AG04450 (cell line): ENCODE measurements at regions not wholly inside any gene's neighbourhood (a gene's known extent, or its start where the extent isn't known, plus 50 kb on each side); places are given as distances from the start of the nearest gene placed in this dataset.
"Not testable (repeated sequence)": the region's sequence is repeated elsewhere in the genome, so short reads cannot be mapped to it uniquely, and the experiment has no call there.

Experiments
- CTCF ChIA-PET: fragments of 300-600, 350-600 bp; formaldehyde crosslinking; extraction: SDS; loops from one replicate; lab custom pipeline; 2022; ENCODE audit warnings: antibody characterized with exemption, inconsistent platforms; lab: Charles Lee
- POLR2A ChIA-PET: fragments of 350-600 bp; formaldehyde crosslinking; extraction: SDS; loops from one replicate; lab custom pipeline; 2021; ENCODE audit warnings: antibody characterized with exemption, inconsistent platforms; lab: Yijun Ruan, JAX
- DNase-seq: peaks from one replicate; pipeline ENCODE4 v3.0.0-alpha.2; 2011; ENCODE audit warnings: low read depth, low spot score
- H3K27ac ChIP-seq: one replicate; pipeline ENCODE4 v1.5.1; 2012; ENCODE audit warnings: low read depth, low read length, control low read depth
- H3K27me3 ChIP-seq: one replicate; pipeline ENCODE4 v1.6.0; 2012; ENCODE audit warnings: low read length; ENCODE audit not compliant: control insufficient read depth, insufficient read depth
- H3K4me3 ChIP-seq: 2 replicates; pipeline ENCODE4 v1.5.1; 2011; ENCODE audit warnings: mild to moderate bottlenecking, low read depth, low read length, control low read depth
- H3K9me3 ChIP-seq: 2 replicates; pipeline ENCODE4 v1.5.1; 2012; ENCODE audit warnings: low read length; ENCODE audit not compliant: control insufficient read depth, insufficient read depth
- CTCF ChIP-seq: IDR thresholded peaks from 2 replicates; pipeline ENCODE4 v1.5.1; 2011; ENCODE audit warnings: low read depth, low read length, control low read depth, inconsistent platforms

GRCh38 chr12:59403259-59403932 lies 192.4 kb upstream of the SLC16A7 start:
- Histone ChIP-seq H3K9me3 (no peaks in the 10 kb centered on the region), H3K4me3 (peak overlapping the region; percentile 40), H3K27me3 (no peaks in the 10 kb centered on the region), H3K27ac (no peak overlapping the region)
- ChIA-PET CTCF (interaction anchor here (0.5 to 2.9 kb wide), 27 partner anchors 10 to 1086 kb away, joined by 3 to 29 read pairs (median 3); no protein-coding TSS in a partner anchor), POLR2A (no interaction called here)
- TF ChIP-seq CTCF = peak; percentile 91
- peak; percentile 52 for DNase-seq

- ChIA-PET CTCF (interaction anchor here (2.9 kb wide), 1 partner anchor 407 kb away, joined by 29 read pairs; no protein-coding TSS in a partner anchor), POLR2A (no interaction called here)
- Histone ChIP-seq H3K27me3 (no peaks in the 10 kb centered on the region), H3K27ac (no peak overlapping the region), H3K9me3 (no peaks in the 10 kb centered on the region), H3K4me3 (no peak overlapping the region)
- DNase-seq = no peak
- TF ChIP-seq CTCF = no peak
These were observed 194.0 kb upstream of the SLC16A7 start for GRCh38 chr12:59401862-59402261.

- CTCF ChIA-PET = interaction anchor here (1.4 kb wide), 1 partner anchor 285 kb away, joined by 3 read pairs; no protein-coding TSS in a partner anchor
- Histone ChIP-seq H3K9me3 (no peaks in the 10 kb centered on the region), H3K27ac (no peak overlapping the region), H3K27me3 (no peaks in the 10 kb centered on the region), H3K4me3 (no peak overlapping the region)
- TF ChIP-seq CTCF = no peak
- DNase-seq = no peak
- POLR2A ChIA-PET = no interaction called here
These were observed 197.7 kb upstream of the SLC16A7 start for GRCh38 chr12:59398164-59398563.

GRCh38 chr12:59396919-59397318 lies 198.9 kb upstream of the SLC16A7 start:
- H3K4me3 ChIP-seq = no peak overlapping the region
- no peak for TF ChIP-seq CTCF
- POLR2A ChIA-PET = no interaction called here
- no peaks in the 10 kb centered on the region for H3K9me3 ChIP-seq
- no peak overlapping the region for H3K27ac ChIP-seq
- no peak for DNase-seq
- CTCF ChIA-PET = interaction anchor here (1.4 kb wide), 1 partner anchor 283 kb away, joined by 3 read pairs; no protein-coding TSS in a partner anchor
- no peaks in the 10 kb centered on the region for H3K27me3 ChIP-seq

GRCh38 chr12:59396519-59396918 lies 199.3 kb upstream of the SLC16A7 start:
- ChIA-PET POLR2A (no interaction called here), CTCF (interaction anchor here (1.4 kb wide), 1 partner anchor 283 kb away, joined by 3 read pairs; no protein-coding TSS in a partner anchor)
- H3K27ac ChIP-seq = no peak overlapping the region
- no peak for TF ChIP-seq CTCF
- H3K27me3 ChIP-seq = no peaks in the 10 kb centered on the region
- H3K9me3 ChIP-seq = no peaks in the 10 kb centered on the region
- no peak overlapping the region for H3K4me3 ChIP-seq
- no peak for DNase-seq

- DNase-seq, H3K4me3 ChIP-seq, H3K27ac ChIP-seq, CTCF ChIA-PET, POLR2A ChIA-PET, H3K9me3 ChIP-seq, H3K27me3 ChIP-seq: not testable (repeated sequence)
These were observed 200.5 kb upstream of the SLC16A7 start for GRCh38 chr12:59395310-59395709.
